ENCODE measurements at regions not wholly inside any gene's neighbourhood (a gene's known extent, or its start where the extent isn't known, plus 50 kb on each side); places are given as distances from the start of the nearest gene placed in this dataset.

GRCh38 chr5:40160435-40160834 lies 519.3 kb upstream of the PTGER4 start:
- intact Hi-C loops (cut with DNase I): loop anchor here in 2 of 10 donors (10.0 kb wide), 2 partner anchors 524 to 564 kb away; no protein-coding TSS in a partner anchor
- Histone ChIP-seq H3K36me3 (no peaks in the 10 kb centered on the region), H3K27me3 (no peaks in the 10 kb centered on the region), H3K4me1 (no peaks in the 10 kb centered on the region), H3K27ac (no peak overlapping the region), H3K9me3 (no peaks in the 10 kb centered on the region), H3K4me3 (no peak overlapping the region)
- WGBS, 4 donors: 90 to 95% (median 92%) methylated on average over 7 of the region's 7 CpGs
- no peak for DNase-seq
- no peak for ATAC-seq
- TF ChIP-seq, protein P1, sequence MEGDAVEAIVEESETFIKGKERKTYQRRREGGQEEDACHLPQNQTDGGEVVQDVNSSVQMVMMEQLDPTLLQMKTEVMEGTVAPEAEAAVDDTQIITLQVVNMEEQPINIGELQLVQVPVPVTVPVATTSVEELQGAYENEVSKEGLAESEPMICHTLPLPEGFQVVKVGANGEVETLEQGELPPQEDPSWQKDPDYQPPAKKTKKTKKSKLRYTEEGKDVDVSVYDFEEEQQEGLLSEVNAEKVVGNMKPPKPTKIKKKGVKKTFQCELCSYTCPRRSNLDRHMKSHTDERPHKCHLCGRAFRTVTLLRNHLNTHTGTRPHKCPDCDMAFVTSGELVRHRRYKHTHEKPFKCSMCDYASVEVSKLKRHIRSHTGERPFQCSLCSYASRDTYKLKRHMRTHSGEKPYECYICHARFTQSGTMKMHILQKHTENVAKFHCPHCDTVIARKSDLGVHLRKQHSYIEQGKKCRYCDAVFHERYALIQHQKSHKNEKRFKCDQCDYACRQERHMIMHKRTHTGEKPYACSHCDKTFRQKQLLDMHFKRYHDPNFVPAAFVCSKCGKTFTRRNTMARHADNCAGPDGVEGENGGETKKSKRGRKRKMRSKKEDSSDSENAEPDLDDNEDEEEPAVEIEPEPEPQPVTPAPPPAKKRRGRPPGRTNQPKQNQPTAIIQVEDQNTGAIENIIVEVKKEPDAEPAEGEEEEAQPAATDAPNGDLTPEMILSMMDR (IDR thresholded peaks at IDR 0.05): no peak
- no peak for TF ChIP-seq POLR2A (IDR thresholded peaks at IDR 0.05)

DNA sequence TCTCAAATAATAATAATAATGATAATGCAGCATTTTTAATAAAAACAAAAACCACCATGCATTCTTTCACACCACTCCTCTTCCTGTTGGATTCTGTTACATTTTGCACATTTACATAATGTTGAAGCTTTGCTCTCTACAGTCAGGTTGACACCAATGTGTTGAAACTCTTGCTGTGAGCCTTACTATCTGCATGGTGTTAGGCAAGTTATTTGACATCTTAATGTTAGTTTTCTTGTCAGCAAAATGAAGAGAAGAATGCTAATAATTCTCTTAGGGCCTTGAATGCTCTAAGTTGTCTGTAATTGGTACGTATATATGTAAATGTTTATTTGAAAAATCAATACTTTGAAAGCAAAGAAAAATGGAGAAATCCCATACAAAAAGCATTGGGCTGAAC lies 525.5 kb upstream of the PTGER4 start:
- Histone ChIP-seq H3K36me3 (no peaks in the 10 kb centered on the region), H3K4me1 (no peaks in the 10 kb centered on the region), H3K27me3 (no peaks in the 10 kb centered on the region), H3K27ac (no peak overlapping the region), H3K9me3 (no peaks in the 10 kb centered on the region), H3K4me3 (no peak overlapping the region)
- DNase-seq: no peak
- no peak for ATAC-seq
- intact Hi-C loops (cut with DNase I): no loop called here
- TF ChIP-seq, protein P1 (IDR thresholded peaks at IDR 0.05): no peak
- no peak for TF ChIP-seq POLR2A (IDR thresholded peaks at IDR 0.05)
- WGBS, 4 donors: 80 to 85% (median 82%) methylated on average over 1 of the region's 1 CpG

GRCh38 chr5:40150896-40151295 lies 528.8 kb upstream of the PTGER4 start:
- TF ChIP-seq POLR2A (IDR thresholded peaks at IDR 0.05): no peak
- TF ChIP-seq, protein P1 (IDR thresholded peaks at IDR 0.05): no peak
- WGBS, 4 donors: 29 to 42% (median 38%) methylated on average over 1 of the region's 1 CpG
- peak in 1 of 5 donors; percentile 15 for DNase-seq
- Histone ChIP-seq H3K27ac (no peak overlapping the region), H3K4me3 (no peak overlapping the region), H3K27me3 (no peaks in the 10 kb centered on the region), H3K9me3 (no peaks in the 10 kb centered on the region), H3K36me3 (no peaks in the 10 kb centered on the region), H3K4me1 (no peaks in the 10 kb centered on the region)
- no peak for ATAC-seq
- intact Hi-C loops (cut with DNase I): no loop called here

GRCh38 chr5:40141896-40142295 lies 537.8 kb upstream of the PTGER4 start:
- no peaks in the 10 kb centered on the region for H3K36me3 ChIP-seq
- ATAC-seq (no peak), DNase-seq (no peak)
- intact Hi-C loops (cut with DNase I): no loop called here
- TF ChIP-seq POLR2A (IDR thresholded peaks at IDR 0.05): no peak
- TF ChIP-seq, protein P1 (IDR thresholded peaks at IDR 0.05): no peak
- no peak overlapping the region for H3K4me3 ChIP-seq
- peaks cover 0 to 4% (median 0%) of the 10 kb centered on the region in 12 donors for H3K4me1 ChIP-seq
- H3K27ac ChIP-seq: no peak overlapping the region
- no peaks in the 10 kb centered on the region for H3K27me3 ChIP-seq
- H3K9me3 ChIP-seq: peaks cover 0 to 6% (median 0%) of the 10 kb centered on the region in 12 donors

Measured in heart left ventricle (tissue), 16 donors.